Left ventricle myocardium inferior (tissue), 1 donor: ENCODE measurements at regions not wholly inside any gene's neighbourhood (a gene's known extent, or its start where the extent isn't known, plus 50 kb on each side); places are given as distances from the start of the nearest gene placed in this dataset.

Experiments used
- DNase-seq: peaks from one replicate; pipeline ENCODE4 v3.0.0-alpha.2; 2020
- H3K27ac ChIP-seq: fragments of 200-600 bp; replicated peaks from 2 replicates; pipeline ENCODE4 v1.8.0; 2021
- H3K27me3 ChIP-seq: fragments of 200-600 bp; 2 replicates; pipeline ENCODE4 v1.8.0; 2021; ENCODE audit warnings: low read depth
- H3K36me3 ChIP-seq: fragments of 200-600 bp; 2 replicates; pipeline ENCODE4 v1.8.0; 2021
- H3K4me1 ChIP-seq: fragments of 200-600 bp; 2 replicates; pipeline ENCODE4 v1.8.0; 2021
- H3K4me3 ChIP-seq: fragments of 200-600 bp; 2 replicates; pipeline ENCODE4 v1.8.0; 2021; ENCODE audit warnings: mild to moderate bottlenecking, moderate library complexity
- H3K9me3 ChIP-seq: fragments of 200-600 bp; replicated peaks from 2 replicates; pipeline ENCODE4 v1.8.0; 2021
- intact Hi-C: fragments of 100-400 bp; cut with micrococcal nuclease; formaldehyde crosslinking; loops from one replicate; pipeline ENCODE4 v1.11.0; 2022
- TF ChIP-seq, protein P1 (sequence below): fragments of 200-600 bp; IDR thresholded peaks from 2 replicates; pipeline ENCODE4 v1.8.0; 2021; ENCODE audit warnings: antibody characterized with exemption, mild to moderate bottlenecking, borderline replicate concordance
- donor health status: DM: no; HTN: yes; CAD: no; lungs with severe emphysema.

DNA sequence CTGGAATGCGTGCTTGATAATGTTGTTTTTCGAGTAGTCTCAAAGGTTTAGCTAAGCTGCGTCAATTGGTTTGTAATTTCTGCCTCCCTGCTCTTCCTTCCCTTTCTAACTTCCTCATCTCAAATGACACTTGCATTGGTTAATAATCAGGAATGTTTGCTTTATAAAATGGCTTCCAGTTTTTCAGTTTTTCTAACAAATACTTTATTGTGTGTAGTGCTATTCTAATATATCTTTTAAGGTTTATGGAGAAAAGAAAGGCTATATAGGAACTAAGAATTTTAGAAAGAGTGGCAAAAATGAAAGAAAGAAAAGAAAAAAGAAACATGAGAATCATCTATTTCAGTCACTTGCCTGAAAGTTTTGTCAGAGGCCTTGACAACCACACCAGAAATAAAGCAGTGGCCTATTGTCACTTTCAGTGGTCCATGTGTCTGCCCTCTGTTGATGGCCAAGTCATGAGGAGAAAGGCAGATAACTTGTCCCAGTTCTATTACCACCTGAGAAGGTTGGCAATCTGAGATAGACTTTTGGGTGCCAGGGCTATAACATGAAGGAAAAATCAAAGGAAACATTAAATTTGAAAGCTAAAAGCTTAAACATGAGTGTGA, 221.9 kb upstream of the KITLG start:
- peaks cover 9% of the 10 kb centered on the region for H3K9me3 ChIP-seq
- H3K27ac ChIP-seq = no peak overlapping the region
- no peak overlapping the region for H3K4me3 ChIP-seq
- no peaks in the 10 kb centered on the region for H3K4me1 ChIP-seq
- intact Hi-C loops = no loop called here
- no peak for DNase-seq
- TF ChIP-seq, protein P1, sequence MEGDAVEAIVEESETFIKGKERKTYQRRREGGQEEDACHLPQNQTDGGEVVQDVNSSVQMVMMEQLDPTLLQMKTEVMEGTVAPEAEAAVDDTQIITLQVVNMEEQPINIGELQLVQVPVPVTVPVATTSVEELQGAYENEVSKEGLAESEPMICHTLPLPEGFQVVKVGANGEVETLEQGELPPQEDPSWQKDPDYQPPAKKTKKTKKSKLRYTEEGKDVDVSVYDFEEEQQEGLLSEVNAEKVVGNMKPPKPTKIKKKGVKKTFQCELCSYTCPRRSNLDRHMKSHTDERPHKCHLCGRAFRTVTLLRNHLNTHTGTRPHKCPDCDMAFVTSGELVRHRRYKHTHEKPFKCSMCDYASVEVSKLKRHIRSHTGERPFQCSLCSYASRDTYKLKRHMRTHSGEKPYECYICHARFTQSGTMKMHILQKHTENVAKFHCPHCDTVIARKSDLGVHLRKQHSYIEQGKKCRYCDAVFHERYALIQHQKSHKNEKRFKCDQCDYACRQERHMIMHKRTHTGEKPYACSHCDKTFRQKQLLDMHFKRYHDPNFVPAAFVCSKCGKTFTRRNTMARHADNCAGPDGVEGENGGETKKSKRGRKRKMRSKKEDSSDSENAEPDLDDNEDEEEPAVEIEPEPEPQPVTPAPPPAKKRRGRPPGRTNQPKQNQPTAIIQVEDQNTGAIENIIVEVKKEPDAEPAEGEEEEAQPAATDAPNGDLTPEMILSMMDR = no peak
- no peaks in the 10 kb centered on the region for H3K36me3 ChIP-seq
- H3K27me3 ChIP-seq = no peaks in the 10 kb centered on the region

DNA sequence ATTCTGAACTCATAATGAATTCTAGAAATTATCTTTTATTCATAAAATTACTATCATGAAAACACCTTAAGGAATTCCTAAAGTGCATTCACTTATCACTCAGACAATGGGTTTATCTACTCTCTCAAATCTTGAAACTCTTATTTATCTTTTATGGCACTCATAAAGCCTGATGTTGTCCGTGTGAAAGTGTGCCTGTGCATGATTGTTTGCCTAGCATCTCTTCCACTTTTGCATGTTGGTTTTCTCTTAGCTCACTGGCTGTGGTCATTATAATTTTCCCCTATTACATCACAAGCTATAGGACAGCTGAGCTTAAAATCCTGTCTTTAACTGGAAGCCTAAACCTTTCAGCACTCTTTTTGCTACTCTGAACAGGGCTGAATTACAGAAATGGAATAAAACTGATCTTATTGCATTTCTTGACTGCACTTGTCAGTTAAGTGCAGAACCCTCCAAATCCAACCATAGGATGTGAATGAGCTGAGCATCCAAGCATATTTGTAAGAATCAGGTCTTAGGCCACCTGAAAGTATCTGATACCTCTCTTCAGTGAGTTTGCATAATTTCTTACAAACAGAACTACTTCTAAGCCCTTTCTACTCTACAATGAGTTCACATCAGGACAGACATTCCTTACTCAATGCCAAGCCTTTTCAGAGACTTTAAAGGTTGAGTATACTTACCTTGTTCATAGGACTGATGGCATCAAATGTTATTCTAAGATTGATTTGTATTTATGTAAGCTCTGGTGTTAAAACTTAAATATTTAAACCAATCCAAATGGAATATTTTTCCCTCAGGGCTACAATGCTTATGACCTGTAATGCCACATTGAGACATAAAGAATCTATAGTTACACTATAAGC, 221.2 kb upstream of the KITLG start:
- TF ChIP-seq, protein P1 = no peak
- no peak for DNase-seq

DNA sequence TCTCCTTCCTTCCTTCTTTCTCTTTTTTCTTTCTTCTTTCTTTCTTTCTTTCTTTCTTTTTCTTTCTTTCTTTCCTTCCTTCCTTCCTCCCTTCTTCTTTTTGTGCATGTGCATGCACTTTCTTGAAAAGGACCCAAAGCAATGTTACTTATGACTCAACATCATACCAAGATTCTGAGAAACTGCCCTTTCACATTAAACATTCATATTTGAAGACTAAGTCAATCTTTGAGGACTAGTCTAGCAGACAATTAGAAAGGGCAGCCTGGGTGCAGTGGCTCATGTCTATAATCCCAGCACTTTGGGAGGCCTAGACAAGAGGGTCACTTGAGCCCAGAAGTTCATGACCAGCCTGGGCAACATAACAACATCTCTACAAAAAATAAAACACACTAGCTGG, 212.8 kb upstream of the KITLG start:
- no peaks in the 10 kb centered on the region for H3K4me1 ChIP-seq
- intact Hi-C loops = no loop called here

More for the DNA sequence above, 221.2 kb upstream of the KITLG start:
- H3K9me3 ChIP-seq = peaks cover 9% of the 10 kb centered on the region
- intact Hi-C loops = no loop called here
- H3K36me3 ChIP-seq = no peaks in the 10 kb centered on the region
- no peaks in the 10 kb centered on the region for H3K4me1 ChIP-seq
- H3K27ac ChIP-seq = no peak overlapping the region
- H3K27me3 ChIP-seq = no peaks in the 10 kb centered on the region
- H3K4me3 ChIP-seq = no peak overlapping the region

DNA sequence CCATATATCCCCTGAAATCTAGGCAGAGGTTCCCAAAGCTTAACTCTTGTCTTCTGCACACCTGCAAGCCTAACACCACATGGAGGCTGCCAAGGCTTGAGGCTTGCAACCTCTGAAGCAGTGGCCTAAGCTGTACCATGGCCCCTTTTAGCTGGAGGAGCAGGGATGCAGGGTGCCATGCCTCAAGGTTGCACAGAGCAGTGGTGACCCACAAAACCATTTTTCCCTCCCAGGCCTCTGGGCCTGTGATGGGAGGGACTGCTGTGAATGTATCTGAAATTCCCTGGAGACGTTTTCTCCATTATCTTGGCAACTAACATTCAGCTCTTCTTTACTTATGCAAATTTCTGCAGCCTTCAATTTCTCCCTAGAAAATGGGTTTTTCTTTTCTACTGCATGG, 210.0 kb upstream of the KITLG start:
- H3K27me3 ChIP-seq = no peaks in the 10 kb centered on the region
- H3K36me3 ChIP-seq = no peaks in the 10 kb centered on the region
- H3K27ac ChIP-seq = no peak overlapping the region
- DNase-seq = no peak
- TF ChIP-seq, protein P1 = no peak
- peaks cover 40% of the 10 kb centered on the region for H3K9me3 ChIP-seq
- H3K4me1 ChIP-seq = no peaks in the 10 kb centered on the region
- no peak overlapping the region for H3K4me3 ChIP-seq
- intact Hi-C loops = no loop called here

More for the DNA sequence above, 212.8 kb upstream of the KITLG start:
- H3K36me3 ChIP-seq = no peaks in the 10 kb centered on the region
- no peak overlapping the region for H3K27ac ChIP-seq
- H3K4me3 ChIP-seq = no peak overlapping the region
- TF ChIP-seq, protein P1 = no peak
- DNase-seq = no peak
- H3K9me3 ChIP-seq = peaks cover 41% of the 10 kb centered on the region
- no peaks in the 10 kb centered on the region for H3K27me3 ChIP-seq

DNA sequence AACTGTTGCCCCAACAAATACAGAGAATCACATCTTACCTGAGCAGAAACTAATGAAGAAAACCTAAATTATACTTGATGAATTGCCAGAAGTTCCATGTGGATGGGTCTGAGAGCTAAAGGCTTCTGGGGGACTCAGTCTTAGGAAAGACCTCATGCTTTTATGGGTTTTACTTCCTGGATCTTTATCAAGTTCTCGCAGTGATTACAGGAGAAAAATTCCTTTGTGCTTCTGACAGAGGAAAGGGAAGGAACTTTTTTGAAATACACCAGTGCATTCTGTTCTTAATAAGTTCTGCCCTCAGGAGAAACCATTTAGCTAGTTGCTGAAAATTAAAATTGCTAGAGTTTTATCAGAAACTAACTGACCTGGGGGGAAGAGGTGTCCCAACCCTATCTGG, 203.9 kb upstream of the KITLG start:
- no peaks in the 10 kb centered on the region for H3K4me1 ChIP-seq
- intact Hi-C loops = no loop called here
- no peak overlapping the region for H3K4me3 ChIP-seq
- DNase-seq = no peak
- H3K36me3 ChIP-seq = no peaks in the 10 kb centered on the region
- peaks cover 1% of the 10 kb centered on the region for H3K9me3 ChIP-seq
- TF ChIP-seq, protein P1 = no peak
- no peaks in the 10 kb centered on the region for H3K27me3 ChIP-seq
- no peak overlapping the region for H3K27ac ChIP-seq
